ENCODE measurements at regions not wholly inside any gene's neighbourhood (a gene's known extent, or its start where the extent isn't known, plus 50 kb on each side); places are given as distances from the start of the nearest gene placed in this dataset.
"Not testable (repeated sequence)": the region's sequence is repeated elsewhere in the genome, so short reads cannot be mapped to it uniquely, and the experiment has no call there.

- no peak for DNase-seq
Measured at GRCh38 chr4:138790706-138791340, 224.8 kb upstream of the NOCT start.

GRCh38 chr4:138789796-138790195, 225.8 kb upstream of the NOCT start:
- DNase-seq = no peak

- DNase-seq = no peak
Measured at GRCh38 chr4:138788857-138789256, 226.7 kb upstream of the NOCT start.

- no peak for DNase-seq
Measured at GRCh38 chr4:138788267-138788790, 227.3 kb upstream of the NOCT start.

GRCh38 chr4:138779761-138780160, 235.8 kb upstream of the NOCT start:
- DNase-seq = not testable (repeated sequence)

- no peak for DNase-seq
Measured at GRCh38 chr4:138775890-138776289, 239.7 kb upstream of the NOCT start.

- no peak for DNase-seq
Measured at GRCh38 chr4:138775489-138775888, 240.1 kb upstream of the NOCT start.

- DNase-seq = no peak
Measured at GRCh38 chr4:138774940-138775339, 240.6 kb upstream of the NOCT start.

GRCh38 chr4:138774125-138774524, 241.5 kb upstream of the NOCT start:
- DNase-seq = not testable (repeated sequence)

- no peak for DNase-seq
Measured at GRCh38 chr4:138773321-138773720, 242.3 kb upstream of the NOCT start.

- no peak for DNase-seq
Measured at GRCh38 chr4:138772366-138772765, 243.2 kb upstream of the NOCT start.

GRCh38 chr4:138770818-138771217, 244.8 kb upstream of the NOCT start:
- DNase-seq = no peak

GRCh38 chr4:138766332-138766731, 249.2 kb upstream of the NOCT start:
- no peak for DNase-seq

- DNase-seq = no peak
Measured at GRCh38 chr4:138765442-138765841, 250.1 kb upstream of the NOCT start.

- DNase-seq = no peak
Measured at GRCh38 chr4:138761638-138762220, 253.9 kb upstream of the NOCT start.

GRCh38 chr4:138759554-138759902, 256.1 kb upstream of the NOCT start:
- no peak for DNase-seq

- peak in 1 of 5 experiments; percentile 3 for DNase-seq
Measured at GRCh38 chr4:138758876-138759553, 256.6 kb upstream of the NOCT start.

GRCh38 chr4:138758196-138758595, 257.4 kb upstream of the NOCT start:
- no peak for DNase-seq

GRCh38 chr4:138757432-138757831, 258.1 kb upstream of the NOCT start:
- no peak for DNase-seq

- DNase-seq = no peak
Measured at GRCh38 chr4:138756519-138756918, 259.1 kb upstream of the NOCT start.

GRCh38 chr4:138751309-138751708, 264.3 kb upstream of the NOCT start:
- DNase-seq = no peak

- DNase-seq = no peak
Measured at GRCh38 chr4:138749303-138749702, 266.3 kb upstream of the NOCT start.

GRCh38 chr4:138741766-138742377, 273.7 kb upstream of the NOCT start:
- DNase-seq = no peak

All from T-helper 2 cell (primary cell).